ENCODE measurements at regions not wholly inside any gene's neighbourhood (a gene's known extent, or its start where the extent isn't known, plus 50 kb on each side); places are given as distances from the start of the nearest gene placed in this dataset.

DNA sequence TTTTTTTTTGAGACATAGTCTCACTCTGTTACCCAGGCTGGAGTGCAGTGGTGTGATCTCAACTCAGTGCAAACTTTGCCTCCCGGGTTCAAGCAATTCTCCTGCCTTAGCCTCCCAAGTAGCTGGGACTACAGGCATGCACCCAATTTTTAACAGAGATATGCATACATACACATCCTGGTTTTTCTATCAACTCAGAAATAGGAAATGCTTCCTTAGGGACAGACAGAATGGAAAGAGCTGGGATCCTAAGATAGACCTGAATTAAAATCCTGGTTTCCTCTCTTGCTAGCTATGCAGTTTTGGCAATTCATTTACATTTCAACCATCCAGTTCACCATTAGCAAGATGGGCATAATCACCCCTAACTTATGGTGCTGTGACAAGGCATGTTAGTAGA is 347.5 kb downstream of the GPAM start (continued):
- TF ChIP-seq STAT1 (IDR thresholded peaks at IDR 0.05; ENCODE audit: unreplicated experiment): no peak

DNA sequence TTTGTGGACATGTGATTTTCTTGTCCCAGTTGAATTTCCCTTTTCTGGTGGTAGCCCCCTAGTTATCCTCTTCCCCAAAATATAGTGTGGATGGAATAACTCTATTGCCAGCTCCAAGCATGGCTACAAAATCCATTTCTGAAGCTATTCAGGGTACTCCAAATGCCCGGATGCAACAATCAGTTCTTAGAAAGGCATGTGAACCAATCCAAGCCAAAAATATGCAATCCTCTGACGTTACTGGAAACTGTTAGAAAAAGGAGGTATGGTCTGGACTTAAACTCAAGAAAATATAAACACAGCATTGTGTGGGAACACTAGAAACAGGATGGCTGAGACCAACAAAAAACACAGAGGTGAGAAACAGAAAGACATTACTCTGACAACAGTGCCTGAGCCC is 347.0 kb downstream of the GPAM start:
- H3K27ac ChIP-seq (ENCODE audit: low read depth): no peak overlapping the region
- H3K4me2 ChIP-seq: 0 out of 2 replicates have a peak overlapping the region, but pooled peaks have one; percentile 12
- no peak overlapping the region for H3K4me3 ChIP-seq
- H3K4me1 ChIP-seq (ENCODE audit: insufficient read depth): peaks cover 36% of the 10 kb centered on the region
- no peak overlapping the region for H3K27ac Mint-ChIP-seq
- TF ChIP-seq POLR2AphosphoS5 (IDR thresholded peaks at IDR 0.05; ENCODE audit: low read depth) (no peak), EZH2 (IDR thresholded peaks at IDR 0.05; ENCODE audit: low read depth, unreplicated experiment) (no peak), NANOG (IDR thresholded peaks at IDR 0.05; ENCODE audit: borderline replicate concordance) (no peak), STAT1 (IDR thresholded peaks at IDR 0.05; ENCODE audit: unreplicated experiment) (no peak), CREB1 (CRISPR knock-in tag; IDR thresholded peaks at IDR 0.05; ENCODE audit: low read depth) (no peak), ZNF331 (CRISPR knock-in tag; IDR thresholded peaks at IDR 0.05; ENCODE audit: low read depth) (no peak)
- TF ChIP-seq, protein P1, sequence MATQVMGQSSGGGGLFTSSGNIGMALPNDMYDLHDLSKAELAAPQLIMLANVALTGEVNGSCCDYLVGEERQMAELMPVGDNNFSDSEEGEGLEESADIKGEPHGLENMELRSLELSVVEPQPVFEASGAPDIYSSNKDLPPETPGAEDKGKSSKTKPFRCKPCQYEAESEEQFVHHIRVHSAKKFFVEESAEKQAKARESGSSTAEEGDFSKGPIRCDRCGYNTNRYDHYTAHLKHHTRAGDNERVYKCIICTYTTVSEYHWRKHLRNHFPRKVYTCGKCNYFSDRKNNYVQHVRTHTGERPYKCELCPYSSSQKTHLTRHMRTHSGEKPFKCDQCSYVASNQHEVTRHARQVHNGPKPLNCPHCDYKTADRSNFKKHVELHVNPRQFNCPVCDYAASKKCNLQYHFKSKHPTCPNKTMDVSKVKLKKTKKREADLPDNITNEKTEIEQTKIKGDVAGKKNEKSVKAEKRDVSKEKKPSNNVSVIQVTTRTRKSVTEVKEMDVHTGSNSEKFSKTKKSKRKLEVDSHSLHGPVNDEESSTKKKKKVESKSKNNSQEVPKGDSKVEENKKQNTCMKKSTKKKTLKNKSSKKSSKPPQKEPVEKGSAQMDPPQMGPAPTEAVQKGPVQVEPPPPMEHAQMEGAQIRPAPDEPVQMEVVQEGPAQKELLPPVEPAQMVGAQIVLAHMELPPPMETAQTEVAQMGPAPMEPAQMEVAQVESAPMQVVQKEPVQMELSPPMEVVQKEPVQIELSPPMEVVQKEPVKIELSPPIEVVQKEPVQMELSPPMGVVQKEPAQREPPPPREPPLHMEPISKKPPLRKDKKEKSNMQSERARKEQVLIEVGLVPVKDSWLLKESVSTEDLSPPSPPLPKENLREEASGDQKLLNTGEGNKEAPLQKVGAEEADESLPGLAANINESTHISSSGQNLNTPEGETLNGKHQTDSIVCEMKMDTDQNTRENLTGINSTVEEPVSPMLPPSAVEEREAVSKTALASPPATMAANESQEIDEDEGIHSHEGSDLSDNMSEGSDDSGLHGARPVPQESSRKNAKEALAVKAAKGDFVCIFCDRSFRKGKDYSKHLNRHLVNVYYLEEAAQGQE (IDR thresholded peaks at IDR 0.05; ENCODE audit: unreplicated experiment): no peak
- TF ChIP-seq, protein P2, sequence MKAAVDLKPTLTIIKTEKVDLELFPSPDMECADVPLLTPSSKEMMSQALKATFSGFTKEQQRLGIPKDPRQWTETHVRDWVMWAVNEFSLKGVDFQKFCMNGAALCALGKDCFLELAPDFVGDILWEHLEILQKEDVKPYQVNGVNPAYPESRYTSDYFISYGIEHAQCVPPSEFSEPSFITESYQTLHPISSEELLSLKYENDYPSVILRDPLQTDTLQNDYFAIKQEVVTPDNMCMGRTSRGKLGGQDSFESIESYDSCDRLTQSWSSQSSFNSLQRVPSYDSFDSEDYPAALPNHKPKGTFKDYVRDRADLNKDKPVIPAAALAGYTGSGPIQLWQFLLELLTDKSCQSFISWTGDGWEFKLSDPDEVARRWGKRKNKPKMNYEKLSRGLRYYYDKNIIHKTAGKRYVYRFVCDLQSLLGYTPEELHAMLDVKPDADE (IDR thresholded peaks at IDR 0.05): no peak
- TF ChIP-seq, protein P3, sequence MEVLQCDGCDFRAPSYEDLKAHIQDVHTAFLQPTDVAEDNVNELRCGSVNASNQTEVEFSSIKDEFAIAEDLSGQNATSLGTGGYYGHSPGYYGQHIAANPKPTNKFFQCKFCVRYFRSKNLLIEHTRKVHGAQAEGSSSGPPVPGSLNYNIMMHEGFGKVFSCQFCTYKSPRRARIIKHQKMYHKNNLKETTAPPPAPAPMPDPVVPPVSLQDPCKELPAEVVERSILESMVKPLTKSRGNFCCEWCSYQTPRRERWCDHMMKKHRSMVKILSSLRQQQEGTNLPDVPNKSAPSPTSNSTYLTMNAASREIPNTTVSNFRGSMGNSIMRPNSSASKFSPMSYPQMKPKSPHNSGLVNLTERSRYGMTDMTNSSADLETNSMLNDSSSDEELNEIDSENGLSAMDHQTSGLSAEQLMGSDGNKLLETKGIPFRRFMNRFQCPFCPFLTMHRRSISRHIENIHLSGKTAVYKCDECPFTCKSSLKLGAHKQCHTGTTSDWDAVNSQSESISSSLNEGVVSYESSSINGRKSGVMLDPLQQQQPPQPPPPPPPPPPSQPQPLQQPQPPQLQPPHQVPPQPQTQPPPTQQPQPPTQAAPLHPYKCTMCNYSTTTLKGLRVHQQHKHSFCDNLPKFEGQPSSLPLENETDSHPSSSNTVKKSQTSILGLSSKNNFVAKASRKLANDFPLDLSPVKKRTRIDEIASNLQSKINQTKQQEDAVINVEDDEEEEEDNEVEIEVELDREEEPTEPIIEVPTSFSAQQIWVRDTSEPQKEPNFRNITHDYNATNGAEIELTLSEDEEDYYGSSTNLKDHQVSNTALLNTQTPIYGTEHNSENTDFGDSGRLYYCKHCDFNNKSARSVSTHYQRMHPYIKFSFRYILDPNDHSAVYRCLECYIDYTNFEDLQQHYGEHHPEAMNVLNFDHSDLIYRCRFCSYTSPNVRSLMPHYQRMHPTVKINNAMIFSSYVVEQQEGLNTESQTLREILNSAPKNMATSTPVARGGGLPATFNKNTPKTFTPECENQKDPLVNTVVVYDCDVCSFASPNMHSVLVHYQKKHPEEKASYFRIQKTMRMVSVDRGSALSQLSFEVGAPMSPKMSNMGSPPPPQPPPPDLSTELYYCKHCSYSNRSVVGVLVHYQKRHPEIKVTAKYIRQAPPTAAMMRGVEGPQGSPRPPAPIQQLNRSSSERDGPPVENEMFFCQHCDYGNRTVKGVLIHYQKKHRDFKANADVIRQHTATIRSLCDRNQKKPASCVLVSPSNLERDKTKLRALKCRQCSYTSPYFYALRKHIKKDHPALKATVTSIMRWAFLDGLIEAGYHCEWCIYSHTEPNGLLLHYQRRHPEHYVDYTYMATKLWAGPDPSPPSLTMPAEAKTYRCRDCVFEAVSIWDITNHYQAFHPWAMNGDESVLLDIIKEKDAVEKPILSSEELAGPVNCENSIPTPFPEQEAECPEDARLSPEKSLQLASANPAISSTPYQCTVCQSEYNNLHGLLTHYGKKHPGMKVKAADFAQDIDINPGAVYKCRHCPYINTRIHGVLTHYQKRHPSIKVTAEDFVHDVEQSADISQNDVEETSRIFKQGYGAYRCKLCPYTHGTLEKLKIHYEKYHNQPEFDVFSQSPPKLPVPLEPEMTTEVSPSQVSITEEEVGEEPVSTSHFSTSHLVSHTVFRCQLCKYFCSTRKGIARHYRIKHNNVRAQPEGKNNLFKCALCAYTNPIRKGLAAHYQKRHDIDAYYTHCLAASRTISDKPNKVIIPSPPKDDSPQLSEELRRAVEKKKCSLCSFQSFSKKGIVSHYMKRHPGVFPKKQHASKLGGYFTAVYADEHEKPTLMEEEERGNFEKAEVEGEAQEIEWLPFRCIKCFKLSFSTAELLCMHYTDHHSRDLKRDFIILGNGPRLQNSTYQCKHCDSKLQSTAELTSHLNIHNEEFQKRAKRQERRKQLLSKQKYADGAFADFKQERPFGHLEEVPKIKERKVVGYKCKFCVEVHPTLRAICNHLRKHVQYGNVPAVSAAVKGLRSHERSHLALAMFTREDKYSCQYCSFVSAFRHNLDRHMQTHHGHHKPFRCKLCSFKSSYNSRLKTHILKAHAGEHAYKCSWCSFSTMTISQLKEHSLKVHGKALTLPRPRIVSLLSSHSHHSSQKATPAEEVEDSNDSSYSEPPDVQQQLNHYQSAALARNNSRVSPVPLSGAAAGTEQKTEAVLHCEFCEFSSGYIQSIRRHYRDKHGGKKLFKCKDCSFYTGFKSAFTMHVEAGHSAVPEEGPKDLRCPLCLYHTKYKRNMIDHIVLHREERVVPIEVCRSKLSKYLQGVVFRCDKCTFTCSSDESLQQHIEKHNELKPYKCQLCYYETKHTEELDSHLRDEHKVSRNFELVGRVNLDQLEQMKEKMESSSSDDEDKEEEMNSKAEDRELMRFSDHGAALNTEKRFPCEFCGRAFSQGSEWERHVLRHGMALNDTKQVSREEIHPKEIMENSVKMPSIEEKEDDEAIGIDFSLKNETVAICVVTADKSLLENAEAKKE (CRISPR knock-in tag; IDR thresholded peaks at IDR 0.05): no peak
- no peaks in the 10 kb centered on the region for H3K79me2 ChIP-seq (replicated peaks; ENCODE audit: insufficient read depth)
- H3K27me3 Mint-ChIP-seq (ENCODE audit: insufficient read depth, low read depth, poor library complexity): peaks cover 3% of the 10 kb centered on the region
- H3K4me1 Mint-ChIP-seq: peaks cover 30% of the 10 kb centered on the region
- 0 out of 2 replicates have a peak overlapping the region, but pooled peaks have one; percentile 3 for H2AFZ ChIP-seq
- no peaks in the 10 kb centered on the region for H3K36me3 Mint-ChIP-seq (ENCODE audit: low read depth)
- ATAC-seq: no peak; the same call in 2 of the 3 replicates
- no peaks in the 10 kb centered on the region for H3K9me3 Mint-ChIP-seq
- DNase-seq (ENCODE audit: low spot score): no peak
- no peaks in the 10 kb centered on the region for H3K36me3 ChIP-seq (ENCODE audit: insufficient read depth)
- no peaks in the 10 kb centered on the region for H3F3A ChIP-seq (replicated peaks; ENCODE audit: low read depth)
- no peak overlapping the region for H3K4me3 Mint-ChIP-seq
- no peaks in the 10 kb centered on the region for H3K27me3 ChIP-seq (ENCODE audit: insufficient read depth)
- H4K20me1 ChIP-seq (replicated peaks; ENCODE audit: insufficient read depth): no peaks in the 10 kb centered on the region
- H3K9me2 ChIP-seq (ENCODE audit: insufficient read depth): peaks cover 9% of the 10 kb centered on the region
